ENCODE measurements at regions not wholly inside any gene's neighbourhood (a gene's known extent, or its start where the extent isn't known, plus 50 kb on each side); places are given as distances from the start of the nearest gene placed in this dataset.

DNA sequence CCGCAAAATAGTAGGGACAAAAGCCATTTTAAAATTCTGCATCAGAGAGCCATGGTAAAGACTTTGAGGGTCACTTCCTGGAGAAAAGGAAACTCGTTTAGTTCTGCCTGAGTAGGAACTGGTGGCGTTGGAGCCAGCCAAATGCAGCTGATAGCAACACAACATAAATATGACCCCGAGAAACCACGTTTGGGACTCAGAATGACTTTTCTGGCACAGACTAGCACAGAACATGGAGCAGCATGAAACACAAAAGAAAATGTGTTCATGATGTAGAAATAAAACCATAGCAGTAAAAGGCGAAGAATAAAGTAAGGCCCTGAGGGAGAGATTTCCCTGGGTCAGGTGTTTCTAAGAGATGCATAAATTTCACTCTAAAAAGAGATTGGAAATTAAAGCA, 149.2 kb upstream of the KLHL29 start:
- no peak for DNase-seq (ENCODE audit: low read depth)

DNA sequence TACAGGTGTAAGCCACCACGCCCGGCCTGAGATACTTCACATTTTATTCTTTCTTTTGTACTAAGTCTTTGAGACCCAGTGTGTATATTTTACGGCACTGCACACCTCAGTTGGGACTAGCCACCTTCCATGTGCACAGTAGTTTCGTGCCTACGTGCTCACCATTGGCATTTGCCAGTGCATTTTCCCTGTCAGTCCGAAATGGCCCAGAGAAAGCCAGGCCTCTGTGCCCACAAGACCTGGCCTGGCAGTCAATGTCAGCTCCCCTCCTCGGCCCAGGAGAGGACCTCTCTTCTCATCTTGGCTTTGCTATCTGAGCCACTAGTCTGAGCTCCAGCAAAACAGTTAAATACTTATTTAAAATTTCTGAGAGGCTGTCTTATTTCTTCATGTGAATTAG, 147.8 kb upstream of the KLHL29 start:
- no peak for DNase-seq (ENCODE audit: low read depth)

DNA sequence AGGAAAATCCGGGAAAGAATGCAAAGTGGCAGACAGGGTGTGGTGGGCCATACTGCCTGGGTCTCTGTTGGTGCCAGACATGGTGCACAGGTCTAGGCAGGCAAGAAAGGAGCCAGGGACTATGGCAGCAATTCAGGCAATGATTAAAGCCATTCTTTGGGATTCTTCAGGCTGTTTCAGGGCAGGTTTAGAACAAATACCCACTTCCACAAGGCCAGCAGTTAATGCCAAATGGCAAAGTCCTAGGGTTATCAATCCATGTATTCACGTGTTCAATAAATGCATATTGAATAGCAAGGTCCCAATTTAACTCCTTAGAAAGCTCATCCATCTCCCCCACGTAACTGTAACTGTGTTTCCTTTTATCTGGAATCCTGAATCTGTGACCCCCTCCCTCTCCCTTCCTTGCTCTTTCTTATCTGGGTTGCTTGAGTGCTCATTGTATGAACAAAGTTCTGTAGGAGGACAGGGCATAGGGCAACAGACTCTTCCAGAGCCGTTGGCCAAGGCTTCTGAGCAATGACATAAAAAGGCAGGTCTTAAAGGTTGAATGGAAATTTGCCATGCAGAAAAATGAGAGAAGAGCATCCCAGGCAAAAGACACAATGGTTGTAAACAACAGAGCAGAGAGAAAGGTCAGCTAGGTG, 146.8 kb upstream of the KLHL29 start:
- DNase-seq (ENCODE audit: low read depth), result no peak

DNA sequence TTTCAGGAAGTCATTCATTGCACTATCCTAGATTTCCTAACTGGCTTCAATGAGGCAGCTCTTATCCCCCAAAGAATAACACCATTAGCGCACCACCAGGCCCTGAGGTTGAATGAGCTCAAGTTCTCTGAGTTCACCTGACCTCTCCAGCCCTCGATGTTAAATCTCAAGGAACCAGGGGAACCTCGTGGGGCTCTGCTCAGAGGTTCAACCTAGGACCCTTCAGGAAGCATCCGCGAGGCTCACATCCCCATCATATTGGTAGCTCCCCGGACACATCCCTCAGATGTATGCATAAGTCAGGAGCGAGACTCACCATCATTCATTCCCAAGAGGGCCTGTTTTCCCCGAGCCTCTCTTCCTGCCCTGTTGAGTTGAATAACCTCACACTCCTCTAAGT, 145.6 kb upstream of the KLHL29 start:
- no peak for DNase-seq (ENCODE audit: low read depth)

DNA sequence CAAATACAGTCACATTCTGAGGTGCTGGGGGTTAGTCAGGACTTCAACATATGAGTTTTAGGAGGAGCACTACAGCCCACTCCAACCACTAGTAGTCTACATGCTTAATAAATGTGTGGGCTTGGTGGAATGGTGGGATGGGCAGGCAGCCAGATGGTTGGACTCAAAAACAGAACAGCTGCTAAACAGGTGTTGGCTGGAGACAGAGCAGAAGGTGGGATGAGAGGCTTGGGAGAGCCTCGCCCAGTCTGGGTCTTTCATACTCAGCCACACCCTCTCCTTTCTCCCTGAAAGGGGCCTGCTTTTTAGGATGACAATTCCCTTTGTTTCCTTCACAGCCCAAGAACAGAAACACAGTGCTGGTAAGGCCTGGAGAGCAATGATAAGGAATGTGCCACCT, 143.9 kb upstream of the KLHL29 start:
- DNase-seq (ENCODE audit: low read depth), result no peak

DNA sequence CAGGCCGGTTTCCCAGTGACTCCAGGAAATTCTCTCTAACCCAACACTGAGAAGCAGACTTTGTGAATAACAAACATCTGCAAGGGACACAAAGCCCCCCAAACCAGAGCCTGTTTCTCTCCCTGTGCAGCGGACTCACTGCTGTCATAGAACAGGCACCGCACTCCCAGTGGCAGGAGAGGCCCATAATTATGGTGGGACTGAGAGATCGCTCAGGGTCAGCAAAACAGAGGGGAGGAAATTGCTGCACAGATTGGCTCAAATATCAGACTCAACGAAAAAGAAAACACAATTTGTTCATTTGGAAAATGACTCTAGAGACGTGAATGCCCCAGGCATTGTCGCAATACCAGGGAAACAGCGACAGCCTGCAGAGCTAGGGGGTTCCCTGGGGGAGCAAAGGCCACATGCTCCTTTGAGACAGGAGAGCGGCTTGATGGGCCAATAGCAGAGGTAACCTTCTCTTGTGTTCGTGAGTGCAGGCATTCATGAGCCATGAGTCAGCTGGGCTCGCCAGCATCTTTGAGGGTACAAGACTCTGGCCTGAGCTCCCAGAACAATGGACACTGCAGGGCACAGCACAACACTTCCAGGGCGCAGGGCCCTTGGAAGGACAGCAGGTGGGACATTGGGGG, 143.3 kb upstream of the KLHL29 start:
- peak; percentile 8 for DNase-seq (ENCODE audit: low read depth)

DNA sequence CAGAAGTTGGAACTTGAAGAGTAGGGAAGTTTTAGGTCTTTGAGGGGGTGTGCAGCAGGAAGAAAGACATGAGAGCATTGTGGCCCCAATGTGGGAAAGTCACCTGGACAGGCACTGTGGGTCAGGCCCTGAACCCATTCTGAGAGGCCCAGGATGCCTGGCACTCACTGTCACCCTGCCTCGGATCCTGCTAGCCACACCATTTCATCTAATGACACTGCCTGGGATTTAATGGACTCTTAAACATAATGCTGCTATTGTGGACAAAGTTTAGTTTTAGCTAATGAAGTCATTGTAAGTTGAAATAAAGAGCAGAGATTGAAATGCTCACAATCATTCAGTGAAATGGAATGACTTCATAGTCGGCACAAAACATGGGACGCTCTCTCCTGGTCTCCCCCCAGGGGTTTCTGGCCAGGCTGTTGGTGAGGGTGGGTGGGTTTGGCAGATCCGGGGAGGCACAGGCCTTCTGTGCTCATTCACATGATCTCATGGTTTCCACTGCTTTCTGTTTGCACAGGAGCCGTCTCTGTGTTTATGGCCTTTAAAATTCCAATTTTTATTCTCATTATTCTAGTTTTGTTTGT, 141.8 kb upstream of the KLHL29 start:
- peak; percentile 19 for DNase-seq (ENCODE audit: low read depth)

DNA sequence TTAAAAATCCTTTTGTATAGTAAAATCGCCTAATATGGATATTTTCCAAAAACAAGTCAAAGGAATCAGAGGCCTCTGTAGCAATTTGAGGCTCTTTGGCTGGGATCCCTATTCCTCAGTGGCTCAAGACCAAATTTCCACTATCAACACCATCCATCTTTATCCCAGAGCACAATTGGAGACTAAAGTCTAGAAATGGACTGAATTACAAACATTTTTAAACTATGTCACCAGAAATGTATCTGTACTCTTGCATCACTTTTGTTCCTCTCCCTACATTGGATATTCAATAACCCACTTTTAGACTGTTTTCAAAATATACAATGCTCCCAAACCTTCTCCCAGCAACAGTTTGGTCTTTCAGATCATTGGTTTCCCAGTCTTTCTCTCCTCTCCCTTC, 140.4 kb upstream of the KLHL29 start:
- DNase-seq (ENCODE audit: low read depth), result no peak

DNA sequence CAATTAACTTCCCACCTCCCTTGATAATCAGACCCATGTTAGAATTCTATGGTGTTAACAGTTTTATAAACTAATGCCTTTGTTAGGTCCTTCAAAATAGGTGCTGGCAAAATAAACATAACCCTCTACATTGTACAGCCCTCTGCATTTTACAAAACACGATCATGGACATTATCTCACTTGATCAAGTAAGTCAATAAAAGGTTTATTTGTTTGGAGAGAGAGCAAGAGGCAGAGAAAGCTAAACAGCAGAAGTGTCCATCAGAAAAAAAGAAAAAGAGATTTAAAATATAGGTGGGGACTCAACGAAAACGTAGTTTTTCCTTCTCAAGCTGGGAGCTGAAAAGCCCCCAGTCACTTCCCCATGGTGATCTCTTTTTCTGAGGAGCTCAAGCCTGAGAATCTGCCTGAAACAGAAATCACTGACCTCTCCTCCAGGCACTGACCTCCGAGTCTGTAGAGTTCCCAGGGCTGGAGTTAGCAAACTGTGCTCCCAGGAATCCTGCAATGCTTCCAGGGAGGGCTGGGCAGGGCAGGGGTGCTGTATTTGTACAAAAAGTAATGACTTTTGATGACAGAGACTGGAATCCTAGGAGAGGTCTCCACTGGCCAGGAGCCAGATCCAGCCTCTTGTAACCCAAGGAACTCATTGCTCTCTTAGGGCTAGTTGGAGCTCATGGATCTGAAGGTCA, 137.8 kb upstream of the KLHL29 start:
- DNase-seq (ENCODE audit: low read depth), result no peak

DNA sequence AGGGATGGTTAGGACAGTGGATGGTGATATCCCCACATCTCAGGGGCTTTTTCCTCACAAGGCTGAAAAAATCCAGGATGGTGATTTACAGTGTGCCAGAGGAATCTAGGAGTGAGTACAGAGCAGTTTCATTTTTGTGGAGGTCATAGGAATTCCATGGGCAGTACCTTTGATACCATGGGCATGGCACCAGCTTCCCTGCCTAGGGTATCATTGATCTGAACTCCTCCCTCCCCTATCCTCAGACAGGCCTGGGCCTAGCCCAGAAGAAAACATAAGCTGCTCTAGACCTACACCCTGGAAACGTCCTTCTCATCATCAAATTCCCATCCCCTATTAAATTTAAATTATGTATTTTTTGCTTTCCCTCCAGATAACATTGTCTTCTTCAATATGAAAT, 136.3 kb upstream of the KLHL29 start:
- no peak for DNase-seq (ENCODE audit: low read depth)

DNA sequence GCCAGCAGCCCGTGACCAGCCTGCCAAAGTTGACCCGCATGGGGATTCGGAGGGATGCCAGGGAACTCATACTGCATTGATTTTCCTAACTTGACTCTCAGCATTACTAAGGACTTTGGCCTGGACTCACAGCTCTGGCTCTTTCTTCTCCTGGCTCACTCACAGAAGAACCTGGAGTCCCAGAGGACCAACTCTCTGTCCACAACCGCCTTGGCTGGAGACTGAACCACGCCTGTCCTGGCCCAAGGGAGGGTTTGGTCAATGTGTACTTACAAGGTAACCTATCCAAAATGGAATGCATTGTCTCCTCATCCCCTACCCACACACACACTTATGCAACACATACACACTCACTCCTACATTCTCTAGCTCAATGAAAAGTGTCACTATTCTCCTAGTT, 135.6 kb upstream of the KLHL29 start:
- DNase-seq (ENCODE audit: low read depth), result no peak

DNA sequence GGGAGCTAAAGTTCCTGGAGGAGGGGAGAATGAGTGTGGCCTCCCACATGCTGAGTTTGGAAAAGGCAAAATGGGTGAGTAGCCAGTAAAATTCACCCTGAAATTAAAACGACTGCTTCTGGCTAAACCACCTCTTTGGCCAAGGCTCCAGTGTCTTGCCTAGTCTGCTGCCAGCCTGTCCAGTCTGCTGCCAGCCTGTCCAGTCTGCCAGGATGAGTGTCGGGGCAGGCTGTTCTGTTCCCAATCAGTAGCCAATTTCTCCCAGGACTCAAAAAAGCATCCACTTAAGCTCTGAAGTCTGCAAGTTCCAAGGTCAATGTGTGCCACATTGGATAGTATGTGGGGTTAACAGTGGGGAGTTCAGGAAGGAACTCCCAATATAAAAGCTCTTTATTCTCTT, 134.6 kb upstream of the KLHL29 start:
- no peak for DNase-seq (ENCODE audit: low read depth)

DNA sequence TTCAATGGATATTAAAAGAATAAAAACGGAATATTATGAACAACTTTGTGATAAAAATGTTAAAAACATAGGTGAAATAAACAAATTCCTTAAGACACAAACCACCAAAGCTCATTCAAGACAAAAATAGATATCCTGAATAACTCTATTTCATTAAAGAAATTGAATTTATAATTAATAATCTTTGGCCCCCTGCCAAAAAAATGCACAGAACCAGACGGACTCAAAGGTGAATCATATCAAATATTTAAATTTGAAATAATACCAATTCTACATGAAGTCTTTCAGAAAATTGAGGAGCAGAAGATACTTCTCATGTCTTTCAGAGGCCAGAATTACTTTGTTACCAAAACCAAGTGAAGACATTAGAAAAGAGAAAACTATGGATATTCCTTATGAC, 128.3 kb upstream of the KLHL29 start:
- no peak for DNase-seq (ENCODE audit: low read depth)

DNA sequence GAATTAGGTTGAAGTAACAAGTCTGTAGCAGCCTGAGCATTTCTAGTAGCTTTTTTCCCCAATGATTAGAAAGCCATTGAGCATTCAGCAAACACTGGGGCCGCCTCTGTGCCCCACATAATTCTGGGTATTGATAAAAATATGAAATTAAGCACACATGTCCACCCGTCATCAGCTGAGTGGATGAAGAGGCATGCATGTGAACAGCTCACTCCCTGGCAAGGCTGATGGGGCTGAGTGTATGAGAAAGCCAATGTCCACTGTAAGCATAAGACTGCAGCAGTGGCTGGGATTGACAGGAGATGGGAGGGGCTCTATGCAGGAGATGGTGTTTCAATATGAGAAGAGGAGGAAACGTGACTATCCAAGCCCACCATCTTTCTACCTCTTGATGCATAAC, 124.4 kb upstream of the KLHL29 start:
- no peak for DNase-seq (ENCODE audit: low read depth)

DNA sequence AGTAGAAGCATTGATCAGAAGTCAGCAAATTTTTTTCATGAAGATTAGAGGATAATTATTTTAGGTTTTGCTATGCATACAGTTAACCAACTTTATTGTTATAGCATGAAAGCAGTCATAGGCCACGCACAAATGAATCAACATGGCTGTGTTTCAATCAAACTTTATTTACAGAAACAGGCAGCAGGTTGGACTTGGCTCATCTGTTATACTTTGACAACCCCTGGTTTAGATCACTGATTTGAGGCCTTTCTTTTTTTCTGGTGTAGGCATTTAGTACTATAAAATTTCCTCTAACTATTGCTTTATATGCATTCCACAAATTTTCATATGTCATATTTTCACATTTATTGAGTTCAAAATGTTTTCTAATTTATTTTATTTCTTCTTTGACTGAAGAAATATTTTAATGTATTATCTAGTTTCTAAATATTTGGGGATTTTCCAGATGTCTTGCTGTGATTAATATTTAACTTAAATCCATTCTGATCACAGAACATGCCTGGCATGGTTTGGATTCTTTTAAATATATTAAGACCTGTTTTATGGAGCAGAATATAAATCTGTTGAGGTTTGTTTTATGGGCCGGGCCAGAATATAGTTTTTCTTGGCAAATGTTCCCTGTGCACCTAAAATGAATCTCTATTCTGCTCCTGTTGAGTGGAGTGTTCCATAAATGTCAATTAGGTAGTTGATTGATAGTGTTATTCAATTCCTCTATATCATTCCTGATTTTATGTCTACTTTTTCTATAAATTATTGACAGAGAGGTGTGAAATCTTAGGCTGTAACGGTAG, 116.3 kb upstream of the KLHL29 start:
- no peak for DNase-seq (ENCODE audit: low read depth)

DNA sequence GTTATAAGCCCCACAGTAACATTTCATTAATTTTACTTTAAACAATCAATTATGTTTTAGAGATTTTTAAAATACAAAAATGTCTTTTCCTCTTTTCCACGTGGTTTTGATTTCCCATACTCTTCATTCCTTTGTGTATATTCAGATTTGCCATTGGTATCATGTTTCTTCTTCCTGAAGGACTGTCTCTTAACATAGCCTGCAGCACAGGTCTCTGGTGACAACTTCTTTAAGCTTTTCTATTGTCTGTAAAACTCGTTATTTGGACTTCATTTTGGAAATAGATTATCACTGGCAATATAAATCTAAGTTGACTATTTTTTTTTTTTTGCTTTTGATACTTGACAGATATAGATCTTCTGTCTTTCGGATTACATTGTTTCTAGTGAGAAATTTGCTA, 115.2 kb upstream of the KLHL29 start:
- no peak for DNase-seq (ENCODE audit: low read depth)

DNA sequence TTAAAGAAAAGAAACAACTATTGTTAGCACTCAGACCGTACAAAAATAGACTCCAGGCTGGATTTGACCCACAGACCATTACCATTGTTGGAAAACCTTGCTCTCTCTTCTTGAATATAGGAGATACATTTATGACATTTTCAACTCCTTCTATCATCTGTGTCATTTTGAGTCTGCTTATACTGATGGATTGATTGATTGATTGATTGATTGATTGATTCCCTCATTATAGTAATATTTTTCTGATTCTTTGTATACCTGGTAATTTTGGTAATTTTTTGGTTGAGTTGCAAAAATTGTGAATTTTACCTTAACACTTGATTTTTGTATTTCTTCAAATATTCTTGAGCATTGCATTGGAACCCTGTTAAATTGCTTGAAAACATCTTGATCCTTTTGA, 114.2 kb upstream of the KLHL29 start:
- no peak for DNase-seq (ENCODE audit: low read depth)

DNA sequence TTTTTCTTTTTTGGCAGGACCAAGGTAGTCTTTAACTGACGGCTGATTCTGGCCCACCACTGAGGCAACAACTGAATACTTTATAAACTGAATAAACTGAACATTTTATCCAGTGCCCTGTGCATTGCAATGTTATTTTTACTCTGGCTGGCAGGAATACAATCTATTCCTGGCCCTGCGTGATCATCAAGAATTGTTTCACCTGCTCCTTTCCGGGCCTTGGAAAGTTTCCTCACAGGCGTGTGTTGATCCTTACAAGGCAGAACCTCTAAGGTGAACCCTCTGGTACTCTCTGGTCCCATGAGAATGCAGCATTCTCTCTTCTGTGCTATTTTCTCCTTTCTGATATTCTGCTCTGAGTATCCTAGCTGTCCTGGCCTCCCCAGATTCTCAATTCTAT, 113.7 kb upstream of the KLHL29 start:
- no peak for DNase-seq (ENCODE audit: low read depth)

DNA sequence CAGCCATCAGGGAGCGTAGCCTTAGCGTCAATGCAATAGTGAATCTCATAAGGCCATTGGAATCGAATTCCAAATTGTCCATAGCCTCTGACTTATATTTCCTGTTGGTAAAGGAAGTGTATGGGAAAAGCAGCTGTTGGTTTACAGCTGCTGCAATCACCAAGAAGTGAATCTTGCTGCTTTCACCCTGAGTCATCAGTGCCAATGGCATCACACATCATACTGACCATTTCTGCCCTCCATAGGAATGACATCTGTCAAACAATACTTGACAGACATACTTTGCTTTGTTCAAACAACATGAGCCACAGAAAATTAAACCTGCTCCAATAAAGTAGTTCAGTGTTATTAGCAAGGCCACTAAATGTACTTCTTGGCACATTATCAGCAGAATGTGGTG, 111.2 kb upstream of the KLHL29 start:
- DNase-seq (ENCODE audit: low read depth), result peak; percentile 24

DNA sequence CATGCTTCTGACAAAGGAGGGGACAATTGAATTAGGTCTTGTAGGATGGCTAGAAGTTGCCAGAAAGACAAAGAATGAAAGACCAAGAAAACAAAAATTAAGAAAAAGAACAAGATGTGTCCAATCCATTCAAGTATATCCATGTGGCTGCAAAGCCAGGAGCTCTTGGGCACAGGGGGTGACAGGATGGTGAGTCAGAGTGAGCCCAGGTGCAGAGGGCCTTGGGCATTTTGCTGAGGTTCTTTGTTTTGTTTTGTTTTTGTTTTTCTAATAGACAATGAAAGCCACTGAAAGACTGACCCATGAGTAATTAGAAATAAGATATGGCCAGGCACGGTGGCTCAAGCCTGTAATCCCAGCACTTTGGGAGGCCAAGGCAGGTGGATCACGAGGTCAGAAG, 104.6 kb upstream of the KLHL29 start:
- peak; percentile 59 for DNase-seq (ENCODE audit: low read depth)

DNA sequence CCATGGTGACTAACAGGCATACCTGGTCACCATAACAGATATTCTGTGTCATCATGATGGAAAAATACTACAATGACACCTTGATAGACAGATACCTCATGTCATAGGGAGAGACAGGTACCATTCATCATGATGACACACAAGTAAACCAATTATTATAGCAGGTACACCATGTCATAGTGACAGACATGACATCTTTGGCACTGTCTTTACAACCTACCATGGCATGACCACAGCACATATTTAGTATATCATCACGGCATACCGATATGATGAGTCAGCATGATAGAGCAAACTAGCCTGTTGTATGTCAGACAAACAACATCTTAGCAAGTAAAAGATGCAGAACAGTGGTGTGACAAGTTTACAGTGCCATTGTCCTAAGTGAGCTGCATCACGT, 101.3 kb upstream of the KLHL29 start:
- peak; percentile 30 for DNase-seq (ENCODE audit: low read depth)

DNA sequence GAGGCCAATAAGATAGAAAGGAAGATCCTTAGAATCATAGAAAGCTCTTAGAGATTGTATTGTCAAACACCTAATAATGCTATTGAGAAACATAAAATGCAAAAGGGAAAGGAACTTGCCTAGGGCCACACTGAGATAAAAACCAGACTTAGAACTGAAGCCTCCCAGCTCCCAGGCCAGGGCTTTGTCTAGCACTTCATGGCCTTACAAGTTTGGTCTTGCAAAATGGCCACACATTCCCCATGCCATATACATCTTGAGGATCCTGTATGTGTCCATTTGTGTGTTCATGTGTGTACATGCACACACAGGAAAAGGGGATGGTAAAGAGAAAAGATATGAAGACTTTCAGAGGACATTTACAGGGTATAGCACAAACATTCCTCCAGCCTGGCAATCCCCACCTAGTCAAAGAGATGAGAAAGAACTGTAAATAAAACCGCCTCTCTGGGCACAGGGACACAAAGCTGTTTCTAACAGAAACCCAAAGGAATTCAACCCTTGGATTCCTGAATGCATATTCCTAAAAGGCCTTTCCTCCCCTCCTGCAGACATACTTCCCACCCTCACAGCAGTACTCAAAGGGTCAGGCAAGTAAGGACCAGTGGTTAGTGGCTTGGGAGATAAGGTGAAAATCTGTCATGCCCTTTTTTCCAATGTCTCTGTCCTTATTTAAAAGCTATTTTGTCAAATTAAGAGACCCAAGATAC, 99.7 kb upstream of the KLHL29 start:
- no peak for DNase-seq (ENCODE audit: low read depth)
